SH-SY5Y (cell line): ENCODE measurements at regions not wholly inside any gene's neighbourhood (a gene's known extent, or its start where the extent isn't known, plus 50 kb on each side); places are given as distances from the start of the nearest gene placed in this dataset.

Source experiments
- GATA2 ChIP-seq: IDR thresholded peaks from 2 replicates; pipeline ENCODE4 v1.6.1; 2011; ENCODE audit warnings: mild to moderate bottlenecking, low read depth, low read length
- GATA3 ChIP-seq: IDR thresholded peaks from 2 replicates; pipeline ENCODE4 v1.6.1; 2011; ENCODE audit warnings: low read depth, mild to moderate bottlenecking, low read length, moderate library complexity

GRCh38 chr3:151552589-151552988 lies 91.7 kb upstream of the IGSF10 start:
- TF ChIP-seq GATA2, result no peak
- TF ChIP-seq GATA3, result no peak
